IPS-20b (cell line): ENCODE measurements at regions not wholly inside any gene's neighbourhood (a gene's known extent, or its start where the extent isn't known, plus 50 kb on each side); places are given as distances from the start of the nearest gene placed in this dataset.

Experiments used
- H3K27ac ChIP-seq: one replicate; pipeline ENCODE4 v1.5.1; 2013; ENCODE audit warnings: low read length
- H3K27me3 ChIP-seq: 2 replicates; pipeline ENCODE4 v1.6.1; 2013; ENCODE audit warnings: mild to moderate bottlenecking, low read length, inconsistent platforms; ENCODE audit not compliant: insufficient read depth
- H3K36me3 ChIP-seq: 2 replicates; pipeline ENCODE4 v1.6.1; 2013; ENCODE audit warnings: low read depth, mild to moderate bottlenecking, inconsistent platforms, low read length, moderate library complexity; ENCODE audit not compliant: insufficient read depth
- H3K4me1 ChIP-seq: 2 replicates; pipeline ENCODE4 v1.6.1; 2013; ENCODE audit warnings: mild to moderate bottlenecking, control low read depth, inconsistent platforms, low read length, moderate library complexity; ENCODE audit not compliant: insufficient read depth
- H3K4me3 ChIP-seq: 2 replicates; pipeline ENCODE4 v1.5.1; 2013; ENCODE audit warnings: mild to moderate bottlenecking, low read length, inconsistent platforms
- H3K9ac ChIP-seq: 2 replicates; pipeline ENCODE4 v1.6.1; 2013; ENCODE audit warnings: low read depth, mild to moderate bottlenecking, inconsistent platforms, low read length, moderate library complexity
- H3K9me3 ChIP-seq: 2 replicates; pipeline ENCODE4 v1.6.1; 2013; ENCODE audit warnings: mild to moderate bottlenecking, low read depth, low read length, inconsistent platforms; ENCODE audit not compliant: insufficient read depth

DNA sequence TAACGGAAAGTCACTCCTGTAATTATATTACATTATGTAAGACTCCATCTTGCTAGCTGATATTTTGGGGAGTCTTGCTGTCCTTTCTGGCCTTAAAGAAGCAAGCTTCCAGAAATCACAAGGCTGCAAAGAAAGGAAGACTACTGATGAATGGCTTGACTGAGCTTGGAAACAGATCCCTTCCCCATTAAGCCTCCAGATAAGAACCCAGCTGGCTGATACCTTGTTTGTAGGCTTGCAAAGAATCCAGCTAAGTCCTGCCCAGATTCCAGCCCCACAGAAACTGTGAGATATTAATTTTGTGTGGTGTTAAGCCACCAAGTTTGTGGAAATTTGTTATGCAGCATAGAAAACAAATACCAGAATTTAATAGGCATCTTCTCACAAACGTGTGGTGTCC is 49.9 kb upstream of the TMEM106B start:
- Histone ChIP-seq H3K4me1 (no peaks in the 10 kb centered on the region), H3K9me3 (no peaks in the 10 kb centered on the region), H3K36me3 (no peaks in the 10 kb centered on the region), H3K27ac (no peak overlapping the region), H3K27me3 (no peaks in the 10 kb centered on the region), H3K9ac (no peak overlapping the region), H3K4me3 (no peak overlapping the region)
